HG03066 (cell line): ENCODE measurements at regions not wholly inside any gene's neighbourhood (a gene's known extent, or its start where the extent isn't known, plus 50 kb on each side); places are given as distances from the start of the nearest gene placed in this dataset.
A peak's percentile ranks its signal among the peaks of the same experiment; 100 is the strongest.
"Not testable (repeated sequence)": the region's sequence is repeated elsewhere in the genome, so short reads cannot be mapped to it uniquely, and the experiment has no call there.

ENCODE experiments used
- ATAC-seq: cut with Tn5 transposase; IDR thresholded peaks from one replicate; pipeline ENCODE4 v1.9.1; 2021; ENCODE audit warnings: low read depth; ENCODE audit not compliant: unreplicated experiment

GRCh38 chr1:83488105-83488504 lies 510.8 kb downstream of the TTLL7 start:
- peak; percentile 72 for ATAC-seq

DNA sequence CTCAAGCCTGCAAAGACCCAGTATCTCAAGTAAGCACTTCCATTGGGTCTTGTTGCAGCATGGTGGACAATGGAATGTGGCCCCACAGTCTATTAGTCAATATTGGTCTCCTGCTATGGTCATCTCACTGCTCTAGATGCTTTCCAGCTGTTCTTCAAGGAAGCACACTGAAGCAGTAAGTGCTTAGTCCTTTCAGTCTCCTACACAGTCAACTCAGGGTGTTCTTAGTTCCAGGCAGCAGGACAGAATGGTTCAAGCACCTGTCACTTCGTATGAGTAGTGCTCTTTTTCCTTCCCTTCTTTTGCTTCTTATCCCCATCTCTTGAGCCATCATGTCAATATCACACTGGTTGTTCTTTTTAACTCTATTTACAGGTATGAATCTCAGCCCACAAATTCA lies 511.5 kb downstream of the TTLL7 start:
- not testable (repeated sequence) for ATAC-seq

GRCh38 chr1:83485314-83486019 lies 513.5 kb downstream of the TTLL7 start:
- not testable (repeated sequence) for ATAC-seq

DNA sequence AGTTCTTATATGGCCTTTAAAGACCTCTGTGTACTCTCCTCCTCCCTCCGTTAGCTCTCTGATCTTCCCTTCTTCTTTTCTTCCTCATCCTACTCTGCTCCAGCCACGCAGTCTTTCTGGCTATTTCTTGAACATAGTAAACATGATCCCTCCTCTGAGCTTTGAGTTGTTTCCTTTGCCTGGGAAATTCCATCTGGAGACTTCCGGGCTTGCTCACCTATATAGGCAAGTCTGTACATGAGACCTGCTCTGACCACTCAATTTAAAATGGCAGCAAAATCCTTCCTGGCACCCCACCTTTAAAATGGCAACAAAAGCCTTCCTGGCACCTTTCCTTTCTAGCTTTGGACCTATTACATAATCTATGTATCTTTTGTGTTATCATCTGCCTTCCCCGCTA lies 517.6 kb downstream of the TTLL7 start:
- ATAC-seq: not testable (repeated sequence)

DNA sequence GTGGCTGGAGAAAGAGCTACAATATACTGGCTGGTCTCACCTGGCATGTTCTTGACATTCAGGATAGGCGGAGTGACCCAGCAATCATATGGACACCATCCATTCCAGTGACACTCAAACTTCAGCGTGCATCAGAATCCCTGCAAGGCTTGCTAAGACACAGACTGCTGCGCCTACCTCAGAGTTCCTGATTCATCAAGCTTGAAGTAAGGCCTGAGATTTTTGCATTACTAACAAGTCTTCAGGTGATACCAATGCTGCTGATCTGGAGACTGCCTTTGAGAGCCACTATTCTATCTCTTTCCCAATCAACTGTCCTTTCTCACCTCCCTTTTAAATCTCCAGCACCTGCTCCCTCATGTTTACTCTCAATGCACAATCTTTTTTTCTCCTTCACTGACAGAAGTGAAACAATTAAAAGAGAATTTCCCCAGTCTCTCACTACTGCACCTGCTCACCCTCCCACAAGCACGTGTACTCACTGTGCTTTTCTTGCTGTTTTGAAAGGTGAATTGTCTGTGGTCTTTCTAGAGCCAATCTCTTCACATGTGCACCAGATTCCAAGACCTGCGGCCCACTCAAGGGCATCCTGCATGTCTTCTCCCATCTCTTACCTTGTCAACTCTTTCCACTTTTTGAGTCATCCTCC lies 519.2 kb downstream of the TTLL7 start:
- peak; percentile 63 for ATAC-seq

GRCh38 chr1:83478127-83478526 lies 520.8 kb downstream of the TTLL7 start:
- ATAC-seq: not testable (repeated sequence)

DNA sequence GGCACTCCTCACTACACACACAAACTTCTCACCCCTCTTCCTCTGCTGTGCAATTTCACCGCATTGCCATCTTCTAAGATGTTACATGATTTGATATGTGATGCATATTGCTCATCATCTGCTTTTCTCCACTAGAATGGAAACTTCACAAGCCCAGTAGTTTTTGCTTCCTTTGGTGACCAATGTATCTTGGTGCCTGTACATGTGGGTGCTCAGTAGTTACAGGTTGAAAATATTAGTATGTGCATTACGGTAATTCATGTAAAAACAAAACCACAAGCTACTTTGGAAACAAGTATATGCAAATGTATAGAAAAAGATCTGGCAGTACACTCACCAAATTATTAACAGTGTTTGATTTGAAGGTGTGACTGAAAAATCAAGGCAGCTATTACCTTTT lies 522.4 kb downstream of the TTLL7 start:
- ATAC-seq: not testable (repeated sequence)

DNA sequence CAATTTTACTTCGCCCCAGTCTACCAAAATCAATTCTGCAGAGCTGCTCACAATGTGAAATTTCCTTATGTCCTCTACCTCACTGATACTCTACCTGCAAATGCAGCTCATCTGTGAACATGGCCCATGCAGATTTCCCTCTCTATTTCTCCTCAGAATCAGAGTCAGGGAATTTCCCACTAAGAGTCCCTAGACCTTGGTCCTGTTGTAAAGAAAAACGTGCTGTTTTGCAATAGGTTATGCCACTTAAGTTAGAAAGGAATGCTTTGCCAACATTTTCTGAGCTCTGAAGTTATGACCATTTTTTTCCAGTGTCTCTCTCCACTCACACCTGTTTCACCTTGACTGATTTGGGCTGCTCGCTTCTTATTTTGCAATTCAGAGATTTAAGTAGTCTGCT lies 524.0 kb downstream of the TTLL7 start:
- not testable (repeated sequence) for ATAC-seq

- ATAC-seq: not testable (repeated sequence)
Observed at GRCh38 chr1:83473986-83474385, 524.9 kb downstream of the TTLL7 start.

DNA sequence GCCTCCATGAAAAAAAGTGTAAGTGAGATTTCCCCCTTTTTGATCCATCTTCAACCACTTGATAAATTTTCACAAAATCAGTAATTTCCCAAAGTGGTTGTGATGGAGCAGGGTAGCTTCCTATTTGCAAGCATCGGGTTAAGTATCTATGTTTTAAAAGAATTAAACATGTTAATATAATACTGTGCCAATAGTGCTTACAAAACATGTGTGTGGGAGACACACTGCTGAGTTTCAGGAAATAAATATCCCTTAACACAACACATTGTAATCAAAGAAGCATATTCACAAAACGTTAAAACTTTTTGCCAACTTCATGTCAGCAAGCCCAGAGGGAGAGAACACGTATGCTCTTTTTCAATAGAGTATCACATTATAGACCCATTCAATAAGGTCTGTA lies 526.9 kb downstream of the TTLL7 start:
- ATAC-seq: not testable (repeated sequence)

DNA sequence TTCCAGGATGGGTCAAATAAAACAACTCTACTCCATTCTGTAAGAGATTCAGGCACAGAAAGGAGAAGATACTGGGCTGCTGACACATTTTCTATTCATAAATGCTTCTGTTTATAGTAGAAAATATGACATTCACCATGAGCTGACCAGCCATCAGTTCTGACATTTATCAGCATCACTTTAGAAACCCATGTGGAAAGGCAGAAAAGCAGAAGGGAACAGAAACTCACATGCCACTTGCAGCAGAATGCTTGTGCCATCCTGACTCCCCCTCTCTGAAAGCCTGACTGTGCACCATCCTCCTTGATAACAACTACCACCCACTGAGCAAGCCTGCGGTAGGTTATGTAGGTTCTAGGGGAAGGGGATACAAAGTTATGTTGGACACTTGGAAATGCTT lies 527.7 kb downstream of the TTLL7 start:
- not testable (repeated sequence) for ATAC-seq

DNA sequence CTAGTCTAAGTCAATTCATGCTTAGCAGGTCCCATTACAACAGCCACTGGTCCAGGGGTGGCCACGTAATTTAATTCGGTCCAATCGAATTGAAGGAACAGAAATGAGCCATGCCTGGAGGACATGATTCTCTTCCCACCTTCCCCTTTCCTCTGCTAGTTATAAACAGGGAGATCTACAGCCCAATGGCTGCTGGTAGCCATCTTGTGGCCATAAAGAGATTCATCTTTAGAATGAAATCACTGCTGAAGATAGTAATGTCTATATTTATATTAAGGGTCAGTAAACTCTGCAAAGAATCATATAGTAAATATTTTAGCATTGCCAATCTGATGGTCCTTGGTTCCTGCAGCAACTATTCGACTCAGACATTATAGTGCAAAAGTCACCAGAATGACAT lies 530.6 kb downstream of the TTLL7 start:
- ATAC-seq: not testable (repeated sequence)

- not testable (repeated sequence) for ATAC-seq
Observed at GRCh38 chr1:83457735-83458248, 541.1 kb downstream of the TTLL7 start.

DNA sequence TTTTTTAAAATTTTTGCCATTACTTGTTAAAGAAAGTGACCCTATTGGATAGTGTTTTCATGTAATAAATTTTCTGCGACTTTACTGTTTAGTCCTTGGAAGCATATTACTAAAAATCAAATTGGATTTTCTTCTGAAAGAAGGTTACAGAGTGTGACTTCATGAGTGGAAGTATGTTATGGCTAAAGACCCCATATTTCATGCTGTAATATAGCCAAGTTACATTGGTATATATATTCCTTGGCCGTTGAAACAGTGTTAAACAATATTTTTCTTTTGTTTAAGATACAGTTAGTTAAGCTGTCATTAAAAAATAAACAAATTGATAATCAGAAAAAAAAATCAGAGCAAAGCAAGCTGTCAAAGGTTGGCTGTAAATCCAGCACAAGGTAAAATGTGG lies 541.7 kb downstream of the TTLL7 start:
- not testable (repeated sequence) for ATAC-seq

GRCh38 chr1:83455753-83456152 lies 543.2 kb downstream of the TTLL7 start:
- not testable (repeated sequence) for ATAC-seq

DNA sequence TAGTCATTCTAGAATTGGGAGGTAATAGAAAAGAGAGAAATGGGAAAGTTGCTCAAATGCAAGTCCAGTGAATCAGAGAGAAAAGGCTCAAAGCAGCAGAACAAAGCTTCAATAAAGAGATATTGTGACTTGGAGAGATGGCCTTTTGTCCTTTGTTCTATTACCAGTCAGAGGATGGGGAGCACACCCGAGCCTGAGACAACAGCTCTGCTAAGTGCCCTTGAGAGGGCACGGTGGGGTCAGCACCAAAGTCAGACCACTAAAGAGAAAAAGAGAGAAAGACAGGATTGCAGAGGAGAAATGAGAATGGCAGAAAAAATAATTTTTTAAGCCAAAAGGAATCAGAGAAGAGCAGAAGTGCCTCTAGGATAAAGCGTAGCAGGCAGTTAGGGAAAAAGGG lies 553.1 kb downstream of the TTLL7 start:
- not testable (repeated sequence) for ATAC-seq

DNA sequence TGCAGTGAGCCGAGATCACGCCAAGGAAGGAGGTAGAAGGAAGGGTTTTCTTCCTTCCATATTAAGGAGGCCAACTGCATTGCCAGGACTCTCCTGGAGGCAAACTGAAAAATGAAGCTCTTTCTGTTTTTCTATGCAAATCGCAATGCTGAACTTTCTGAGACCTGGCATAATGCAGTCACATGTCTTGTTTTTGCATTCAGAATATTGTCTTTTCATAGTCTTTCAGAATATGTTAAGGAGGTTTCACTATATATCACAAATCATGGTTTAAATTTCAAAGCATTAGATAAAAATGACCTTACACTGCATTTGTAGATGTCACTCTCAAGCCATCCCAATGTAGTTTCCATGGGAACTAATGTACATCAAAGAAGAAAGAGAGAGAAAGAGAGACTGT lies 556.5 kb downstream of the TTLL7 start:
- ATAC-seq: not testable (repeated sequence)

GRCh38 chr1:83440586-83440985 lies 558.3 kb downstream of the TTLL7 start:
- ATAC-seq: not testable (repeated sequence)

DNA sequence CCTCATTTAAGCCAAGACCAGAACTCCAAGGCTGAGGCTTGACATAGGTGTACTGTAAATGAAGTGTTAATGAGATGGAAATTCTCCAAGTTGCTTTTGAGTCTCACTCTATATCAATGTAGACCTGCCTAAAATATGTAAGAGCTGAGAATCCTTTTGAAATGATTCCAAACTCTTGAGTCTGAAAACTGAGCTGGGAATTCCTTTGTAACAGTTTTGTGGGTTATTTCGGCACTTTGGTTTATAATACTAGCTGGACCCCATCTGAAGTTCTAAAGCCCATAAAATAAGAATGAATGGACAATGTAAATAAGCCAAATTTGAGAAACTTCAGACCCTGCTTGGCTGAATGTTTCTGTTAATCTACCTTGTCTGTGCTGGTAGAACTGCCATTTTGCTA lies 558.9 kb downstream of the TTLL7 start:
- ATAC-seq: not testable (repeated sequence)

- ATAC-seq: not testable (repeated sequence)
Observed at GRCh38 chr1:83438316-83438715, 560.6 kb downstream of the TTLL7 start.

GRCh38 chr1:83435336-83435735 lies 563.6 kb downstream of the TTLL7 start:
- ATAC-seq: not testable (repeated sequence)

- not testable (repeated sequence) for ATAC-seq
Observed at GRCh38 chr1:83427566-83427965, 571.4 kb downstream of the TTLL7 start.
